Fibroblast of upper back skin (primary cell): ENCODE measurements at regions not wholly inside any gene's neighbourhood (a gene's known extent, or its start where the extent isn't known, plus 50 kb on each side); places are given as distances from the start of the nearest gene placed in this dataset.

Experiments
- DNase-seq: peaks from one replicate; pipeline ENCODE4 v3.0.0-alpha.2; 2013

DNA sequence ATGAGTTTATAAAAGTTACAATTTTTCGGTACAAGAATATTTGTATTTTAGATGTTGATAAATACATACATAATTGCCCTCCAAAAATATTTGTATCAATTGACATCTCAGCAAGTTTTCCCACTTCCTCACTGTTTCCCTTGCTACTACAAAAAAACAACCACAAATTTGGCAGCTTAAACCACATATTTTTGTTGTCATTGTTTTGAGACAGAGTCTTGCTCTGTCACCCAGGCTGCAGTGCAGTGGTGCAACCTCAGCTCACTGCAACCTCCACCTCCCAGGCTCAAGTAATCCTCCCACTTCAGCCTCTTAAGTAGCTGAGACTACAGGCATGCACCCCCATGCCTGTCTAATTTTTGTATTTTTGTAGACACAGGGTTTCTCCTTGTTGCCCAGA is 162.8 kb upstream of the RARB start:
- no peak for DNase-seq

DNA sequence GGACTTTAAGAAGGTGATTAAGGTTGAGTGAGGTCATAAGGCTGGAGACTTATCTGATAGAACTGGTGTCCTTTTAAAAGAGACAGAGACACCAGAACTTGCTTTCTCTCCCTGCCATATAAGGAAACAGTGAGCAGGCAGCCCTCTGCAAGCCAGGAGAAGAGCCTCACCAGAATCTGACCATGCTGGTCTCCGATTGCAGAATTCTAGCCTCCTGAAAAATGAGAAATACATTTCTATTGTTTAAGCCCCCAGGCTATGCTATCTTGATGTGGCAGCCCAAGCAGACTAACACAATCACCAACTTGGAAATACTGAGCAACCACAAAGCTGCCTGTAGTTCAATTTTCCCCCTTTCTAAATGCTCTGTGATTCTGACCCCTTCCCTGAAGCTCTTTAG is 161.4 kb upstream of the RARB start:
- no peak for DNase-seq

- DNase-seq = no peak
Measured at GRCh38 chr3:25272090-25272489, 156.0 kb upstream of the RARB start.

DNA sequence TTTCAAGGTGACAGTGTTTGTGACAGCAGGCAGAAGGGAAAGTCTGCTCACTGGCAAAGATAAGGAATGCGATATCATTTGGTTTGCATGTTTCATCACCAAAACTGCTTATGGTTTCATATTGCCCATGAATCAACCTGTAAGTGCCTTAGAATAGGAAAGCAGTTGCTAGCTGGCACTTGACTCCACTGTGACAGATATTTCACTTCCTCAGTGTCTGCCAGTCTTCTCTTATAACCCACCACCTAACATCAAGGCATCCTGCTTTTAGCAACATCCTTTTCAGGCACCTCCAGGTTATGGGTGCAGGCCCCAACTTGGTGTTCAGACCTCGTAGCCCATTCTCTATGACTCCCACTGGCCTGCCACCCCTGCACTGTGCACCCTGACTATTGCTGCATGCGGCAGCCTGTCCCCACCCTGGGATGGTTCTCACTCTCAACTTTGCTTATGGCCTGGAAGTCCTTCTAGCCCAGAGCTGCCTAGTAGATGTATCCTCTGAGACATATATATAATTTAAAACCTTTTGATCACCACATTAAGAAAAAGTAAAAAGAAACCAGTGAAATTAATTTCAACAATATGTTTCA is 154.4 kb upstream of the RARB start:
- DNase-seq = no peak

- no peak for DNase-seq
Measured at GRCh38 chr3:25277503-25277902, 150.6 kb upstream of the RARB start.

- DNase-seq = no peak
Measured at GRCh38 chr3:25281041-25281731, 146.9 kb upstream of the RARB start.

DNA sequence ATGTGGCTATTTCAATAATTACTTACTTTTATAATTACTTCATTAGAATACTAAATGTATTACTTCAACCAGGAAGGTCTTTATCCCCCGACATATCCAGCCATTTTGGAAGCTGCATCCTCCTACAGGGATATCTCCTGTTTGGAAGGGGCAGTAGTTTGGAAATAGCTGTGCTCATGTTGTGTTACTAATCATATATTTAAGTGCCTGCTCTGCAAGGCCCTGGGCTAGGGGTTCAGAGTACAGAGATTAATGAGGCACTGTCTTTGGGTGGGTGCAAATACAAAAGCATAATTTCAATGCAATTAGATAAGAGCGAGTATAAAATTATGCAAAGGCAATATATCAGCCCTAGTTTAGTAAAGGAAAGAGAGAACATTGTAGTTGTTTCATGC is 146.3 kb upstream of the RARB start:
- no peak for DNase-seq

DNA sequence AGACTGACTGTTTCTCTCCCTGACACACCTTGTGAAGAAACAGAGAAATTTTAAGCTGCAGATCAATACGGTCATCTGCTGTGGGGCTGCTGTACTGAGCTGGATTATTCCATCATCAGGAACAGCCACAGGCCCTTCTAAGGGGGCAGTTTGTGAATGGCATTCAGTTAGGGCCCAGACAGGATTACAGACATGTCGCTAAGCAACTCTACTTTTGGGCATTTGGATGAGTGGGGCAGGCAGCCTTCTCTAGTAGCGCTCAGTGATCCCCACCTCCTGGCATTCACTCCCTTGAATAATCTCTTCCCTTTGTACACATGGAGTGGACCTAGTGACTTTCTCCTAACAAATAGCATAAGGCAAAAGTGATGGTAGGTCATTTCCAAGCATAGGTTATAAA is 144.4 kb upstream of the RARB start:
- no peak for DNase-seq

DNA sequence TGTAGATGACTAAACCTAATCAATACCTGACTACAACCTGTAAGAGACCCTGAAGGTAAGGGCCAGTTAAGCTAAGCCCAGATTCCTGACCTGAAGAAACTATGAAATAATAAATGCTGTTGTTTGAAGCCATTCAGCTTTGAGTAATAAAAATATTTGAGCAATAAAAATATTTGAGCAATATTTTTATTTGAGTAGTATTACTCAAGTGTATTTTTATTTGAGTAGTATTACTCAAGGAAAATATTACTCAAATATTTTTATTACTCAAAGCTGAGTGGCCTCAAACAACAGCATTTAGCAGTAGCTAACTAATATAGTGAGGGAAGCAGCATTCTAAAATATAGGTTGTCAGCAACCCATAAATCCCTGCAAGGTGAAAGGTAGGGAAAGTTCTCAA is 143.8 kb upstream of the RARB start:
- DNase-seq = no peak

DNA sequence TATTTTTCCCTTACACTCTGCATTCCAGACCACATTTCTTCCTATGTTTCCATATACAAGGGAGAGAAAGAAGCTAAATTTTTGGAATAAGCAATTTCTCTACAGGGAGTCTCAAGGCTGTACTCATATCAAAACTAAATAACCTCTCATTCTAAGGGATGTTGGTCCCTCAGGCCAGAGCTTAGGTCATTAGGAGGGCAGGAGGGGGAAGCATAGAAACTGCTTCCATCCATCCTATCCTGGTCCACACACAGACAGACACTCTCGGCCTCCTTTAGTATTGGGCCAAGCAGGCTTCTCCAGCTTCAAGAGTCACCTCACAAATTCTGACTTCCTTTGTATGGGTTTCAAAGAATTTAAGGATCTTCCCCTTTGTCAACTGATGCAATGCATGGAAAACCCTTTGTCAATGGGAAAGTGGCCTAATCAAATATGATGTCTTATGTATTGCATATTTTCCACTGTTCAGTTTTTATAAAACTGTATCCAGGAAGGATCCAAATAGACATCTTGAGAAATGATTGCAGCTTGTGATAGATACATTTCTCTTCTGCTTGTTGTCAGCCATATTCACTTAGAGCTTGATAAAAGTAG is 140.7 kb upstream of the RARB start:
- DNase-seq = peak; percentile 49

DNA sequence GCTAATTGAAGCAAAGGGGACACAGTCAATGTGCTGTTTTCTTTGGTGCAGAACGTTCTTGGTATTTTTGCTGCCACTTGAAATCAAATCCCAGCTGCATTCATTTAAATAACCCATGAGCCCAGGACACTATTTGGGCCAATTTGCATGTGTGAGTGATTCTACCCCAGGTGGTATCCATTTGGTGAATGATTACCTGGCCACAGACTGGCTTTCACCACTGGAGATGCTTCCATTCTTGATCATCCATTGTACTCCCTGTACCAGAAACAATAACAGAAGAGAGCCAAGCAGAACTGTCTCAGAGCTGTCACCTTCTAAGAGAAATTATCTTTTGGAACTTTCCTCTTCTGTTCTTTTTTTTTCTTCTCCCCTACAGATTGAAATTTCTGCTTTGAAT is 139.7 kb upstream of the RARB start:
- DNase-seq = no peak

DNA sequence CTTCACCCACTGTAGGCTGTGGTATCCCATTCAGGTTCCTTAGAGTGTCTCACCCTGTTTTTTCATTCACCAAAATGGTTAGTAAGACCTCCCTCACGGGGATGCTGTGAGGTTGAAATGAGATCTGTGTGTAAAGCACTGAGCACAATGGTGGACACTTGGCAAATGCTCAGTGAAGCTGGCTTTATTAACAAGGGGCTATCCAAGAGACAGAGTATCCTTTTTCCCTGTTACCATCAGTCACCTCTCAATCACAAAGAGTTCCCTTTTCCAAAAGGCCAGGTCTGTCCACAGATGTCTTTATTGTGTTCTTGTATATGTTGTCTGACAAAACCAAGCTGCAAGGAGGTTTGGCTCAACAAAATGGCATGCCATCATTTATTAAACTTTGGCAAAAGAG is 138.9 kb upstream of the RARB start:
- DNase-seq = no peak

GRCh38 chr3:25289663-25290062 is 138.4 kb upstream of the RARB start:
- DNase-seq = no peak

- no peak for DNase-seq
Measured at GRCh38 chr3:25291481-25291905, 136.6 kb upstream of the RARB start.

- no peak for DNase-seq
Measured at GRCh38 chr3:25292036-25292435, 136.0 kb upstream of the RARB start.

DNA sequence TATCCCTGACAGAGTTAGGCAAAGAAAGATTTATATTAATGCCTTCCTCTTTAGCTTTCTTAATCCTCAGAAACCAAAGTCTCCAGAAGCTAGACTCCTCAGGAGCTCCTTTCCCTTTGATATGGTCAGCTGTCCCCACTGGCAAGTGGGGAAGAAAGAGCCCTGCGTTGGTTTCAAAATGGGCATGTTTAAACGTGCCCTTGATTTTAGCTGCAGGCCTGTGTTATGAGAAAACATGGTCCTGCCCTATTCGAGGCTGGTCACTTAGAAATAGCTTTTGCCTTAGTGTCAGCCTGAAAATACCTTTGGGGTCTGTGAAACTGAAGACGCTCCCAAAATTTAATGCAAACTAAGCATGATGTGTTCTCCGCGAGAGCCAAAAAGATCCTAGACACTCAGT is 135.5 kb upstream of the RARB start:
- no peak for DNase-seq

DNA sequence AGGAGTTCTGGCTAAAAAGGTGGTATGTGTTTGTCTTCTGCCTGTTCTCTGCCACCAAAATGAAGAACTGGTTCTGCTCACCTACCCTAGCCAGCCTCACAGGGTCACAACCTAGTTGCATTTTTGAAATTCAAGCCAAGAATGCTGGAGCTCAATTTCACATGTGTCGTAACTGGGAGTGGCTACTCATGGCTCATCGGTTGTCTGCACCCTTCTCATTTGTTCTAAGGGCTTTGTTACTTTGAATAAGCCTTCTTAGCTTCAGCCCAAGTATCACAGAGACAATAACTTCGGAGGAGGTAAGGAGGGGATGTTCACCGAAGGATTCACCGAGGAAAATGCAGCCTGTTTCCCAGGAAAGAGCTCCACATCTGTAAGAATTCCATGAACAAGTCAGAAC is 134.3 kb upstream of the RARB start:
- no peak for DNase-seq

DNA sequence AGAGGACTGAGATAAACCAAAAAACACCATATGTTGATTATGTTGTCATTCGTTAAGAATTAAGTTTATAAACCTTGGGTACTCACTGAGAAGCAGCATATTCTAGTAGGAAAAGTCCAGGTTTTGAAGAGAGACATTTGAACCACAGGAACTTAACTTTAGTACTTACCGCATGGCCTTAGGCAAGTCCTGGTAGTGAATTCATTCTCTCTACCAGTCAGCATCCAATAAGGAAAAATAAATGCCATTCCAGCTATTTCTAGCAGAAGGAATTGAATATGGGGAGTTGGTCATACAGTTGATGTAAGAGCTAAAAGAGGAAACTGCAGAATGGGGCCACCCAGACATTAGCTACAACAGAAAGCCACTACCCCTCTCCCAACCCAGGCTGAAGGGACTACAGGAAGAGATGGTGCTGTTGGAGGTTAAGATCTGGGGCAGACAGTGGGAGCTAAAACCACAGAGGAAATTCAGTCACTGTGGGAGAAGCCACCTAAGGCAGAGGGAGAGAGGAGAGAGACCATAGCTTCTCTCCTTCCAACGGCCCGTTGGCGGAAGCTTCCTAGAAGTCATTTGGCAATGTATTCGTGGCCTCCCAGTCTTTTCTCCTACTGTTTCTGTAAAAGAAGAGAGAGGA is 133.8 kb upstream of the RARB start:
- DNase-seq = no peak

- DNase-seq = peak; percentile 50
Measured at GRCh38 chr3:25297667-25298585, 130.1 kb upstream of the RARB start.

- DNase-seq = no peak
Measured at GRCh38 chr3:25300141-25300540, 127.9 kb upstream of the RARB start.

GRCh38 chr3:25304916-25305315 is 123.1 kb upstream of the RARB start:
- no peak for DNase-seq

DNA sequence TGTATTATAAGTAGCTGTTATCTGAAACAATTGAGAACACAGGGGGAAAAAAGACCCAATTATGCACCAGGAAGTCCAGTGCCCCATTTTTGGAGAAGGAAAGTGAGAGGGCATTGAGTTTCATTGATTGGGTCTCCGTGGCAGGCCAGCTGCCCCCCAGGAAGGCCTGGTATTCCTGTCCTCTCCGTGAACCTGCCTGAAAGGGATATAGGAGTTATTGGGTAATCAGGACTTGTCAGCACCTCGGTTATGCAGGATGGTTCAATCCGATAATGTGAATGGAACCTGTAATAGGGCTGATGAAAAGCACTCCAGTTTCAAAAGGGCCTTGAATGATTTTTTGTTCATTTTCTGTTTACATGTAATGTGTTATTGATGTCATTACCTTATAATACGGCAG is 122.0 kb upstream of the RARB start:
- DNase-seq = peak; percentile 31

DNA sequence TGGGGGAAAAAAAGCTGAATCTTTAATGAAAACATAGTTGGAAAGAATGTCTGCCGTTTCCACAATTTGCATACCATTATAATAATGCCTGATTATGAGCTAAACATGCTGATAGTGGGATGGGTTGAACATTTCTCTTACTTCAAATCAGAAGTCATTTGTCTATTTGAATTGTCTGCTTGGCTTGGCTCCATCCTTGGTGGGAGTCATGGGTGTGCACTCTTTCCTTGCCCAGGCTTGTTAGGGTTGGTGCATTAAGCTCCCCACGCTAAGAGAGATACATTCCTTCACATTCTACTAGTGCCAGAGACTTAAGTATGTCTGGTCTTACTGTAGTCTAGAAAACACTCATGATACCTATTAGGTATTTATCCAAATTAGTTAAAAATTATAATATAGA is 121.4 kb upstream of the RARB start:
- no peak for DNase-seq
